GM10266 (cell line): ENCODE measurements at regions not wholly inside any gene's neighbourhood (a gene's known extent, or its start where the extent isn't known, plus 50 kb on each side); places are given as distances from the start of the nearest gene placed in this dataset.

Experiments used
- DNase-seq: peaks from one replicate; pipeline ENCODE4 v3.0.0; 2012; ENCODE audit errors: extremely low spot score
- TF ChIP-seq, protein P1 (sequence below): IDR thresholded peaks from 2 replicates; pipeline ENCODE4 v1.5.1; 2012; ENCODE audit warnings: mild to moderate bottlenecking, low read depth; ENCODE audit not compliant: control insufficient read depth, insufficient read depth; ENCODE audit errors: missing control alignments

DNA sequence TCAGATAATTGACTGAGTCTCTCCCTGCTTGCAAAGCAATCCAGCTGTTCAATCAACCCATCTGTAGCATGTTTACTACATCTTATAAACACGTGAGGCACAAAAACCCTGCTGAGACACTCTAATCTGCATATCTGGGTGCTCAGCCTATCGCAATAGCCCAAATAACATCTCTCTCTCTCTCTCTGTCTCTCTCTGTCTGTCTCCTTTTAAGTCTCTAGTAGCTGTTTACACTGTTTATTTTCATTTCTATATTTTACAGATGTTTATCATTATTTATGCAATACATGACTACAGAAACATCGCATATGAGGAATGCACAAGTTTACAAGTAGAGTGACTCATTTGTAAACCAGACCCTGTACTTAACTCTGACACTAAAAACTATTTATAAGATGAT, 422.1 kb upstream of the DSEL start:
- DNase-seq = no peak
- TF ChIP-seq, protein P1, sequence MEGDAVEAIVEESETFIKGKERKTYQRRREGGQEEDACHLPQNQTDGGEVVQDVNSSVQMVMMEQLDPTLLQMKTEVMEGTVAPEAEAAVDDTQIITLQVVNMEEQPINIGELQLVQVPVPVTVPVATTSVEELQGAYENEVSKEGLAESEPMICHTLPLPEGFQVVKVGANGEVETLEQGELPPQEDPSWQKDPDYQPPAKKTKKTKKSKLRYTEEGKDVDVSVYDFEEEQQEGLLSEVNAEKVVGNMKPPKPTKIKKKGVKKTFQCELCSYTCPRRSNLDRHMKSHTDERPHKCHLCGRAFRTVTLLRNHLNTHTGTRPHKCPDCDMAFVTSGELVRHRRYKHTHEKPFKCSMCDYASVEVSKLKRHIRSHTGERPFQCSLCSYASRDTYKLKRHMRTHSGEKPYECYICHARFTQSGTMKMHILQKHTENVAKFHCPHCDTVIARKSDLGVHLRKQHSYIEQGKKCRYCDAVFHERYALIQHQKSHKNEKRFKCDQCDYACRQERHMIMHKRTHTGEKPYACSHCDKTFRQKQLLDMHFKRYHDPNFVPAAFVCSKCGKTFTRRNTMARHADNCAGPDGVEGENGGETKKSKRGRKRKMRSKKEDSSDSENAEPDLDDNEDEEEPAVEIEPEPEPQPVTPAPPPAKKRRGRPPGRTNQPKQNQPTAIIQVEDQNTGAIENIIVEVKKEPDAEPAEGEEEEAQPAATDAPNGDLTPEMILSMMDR = no peak

DNA sequence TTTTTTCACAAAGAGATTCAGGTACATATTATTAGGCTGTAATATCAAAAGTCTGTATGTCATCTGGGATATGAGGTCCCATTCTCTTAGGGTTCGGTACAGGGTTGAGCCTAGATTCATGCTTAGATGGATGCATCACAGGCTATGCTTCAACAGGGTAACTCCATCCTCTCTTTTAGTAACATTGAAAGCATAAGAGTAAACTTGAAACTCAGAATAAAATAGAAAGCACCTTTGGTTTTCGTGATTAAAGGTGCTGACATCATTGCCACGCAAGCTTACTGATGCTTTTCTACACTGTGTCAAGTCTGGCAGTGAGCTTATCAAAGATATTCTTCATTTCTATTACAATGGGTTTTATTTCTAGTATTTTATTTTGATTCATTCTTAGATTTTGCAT, 419.1 kb upstream of the DSEL start:
- TF ChIP-seq, protein P1 = no peak
- no peak for DNase-seq

DNA sequence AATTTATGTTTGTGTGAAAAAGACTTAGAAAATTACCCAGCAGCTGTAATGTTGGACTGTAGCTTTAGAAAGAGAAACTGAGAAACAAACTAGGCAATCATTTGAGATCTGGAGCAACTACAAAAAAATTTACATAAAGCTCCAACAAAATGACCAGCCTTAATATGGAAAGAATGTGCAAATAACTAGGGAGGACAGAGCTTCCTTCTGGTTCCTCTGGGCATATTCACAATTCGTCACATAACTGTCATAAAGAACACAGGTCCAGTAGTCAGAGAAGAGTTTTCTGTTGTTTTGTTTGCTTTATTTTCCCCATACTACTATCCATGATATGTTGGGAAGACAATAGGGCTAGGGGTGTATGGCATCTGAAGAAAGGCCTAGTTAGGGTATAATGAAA, 416.8 kb upstream of the DSEL start:
- no peak for DNase-seq
- TF ChIP-seq, protein P1 = no peak

DNA sequence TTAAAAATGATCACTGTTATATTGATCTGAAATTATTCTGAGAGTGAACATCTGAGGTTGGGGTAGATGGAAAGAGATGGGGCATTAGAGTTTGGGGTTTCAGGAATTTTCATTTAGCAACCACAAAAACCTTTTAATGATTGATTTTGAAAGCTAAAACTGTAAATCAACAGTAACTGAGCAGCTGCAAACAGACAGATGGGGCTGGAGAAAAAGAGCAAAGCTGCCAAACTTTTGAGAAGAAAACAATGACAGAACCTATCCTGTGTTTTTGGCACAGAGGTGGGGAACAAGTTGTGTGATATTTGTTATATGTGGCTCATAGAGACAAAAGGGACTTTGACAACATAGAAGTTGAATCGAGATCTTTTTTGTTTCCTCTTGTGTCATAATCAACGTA, 415.8 kb upstream of the DSEL start:
- TF ChIP-seq, protein P1 = no peak
- DNase-seq = no peak

DNA sequence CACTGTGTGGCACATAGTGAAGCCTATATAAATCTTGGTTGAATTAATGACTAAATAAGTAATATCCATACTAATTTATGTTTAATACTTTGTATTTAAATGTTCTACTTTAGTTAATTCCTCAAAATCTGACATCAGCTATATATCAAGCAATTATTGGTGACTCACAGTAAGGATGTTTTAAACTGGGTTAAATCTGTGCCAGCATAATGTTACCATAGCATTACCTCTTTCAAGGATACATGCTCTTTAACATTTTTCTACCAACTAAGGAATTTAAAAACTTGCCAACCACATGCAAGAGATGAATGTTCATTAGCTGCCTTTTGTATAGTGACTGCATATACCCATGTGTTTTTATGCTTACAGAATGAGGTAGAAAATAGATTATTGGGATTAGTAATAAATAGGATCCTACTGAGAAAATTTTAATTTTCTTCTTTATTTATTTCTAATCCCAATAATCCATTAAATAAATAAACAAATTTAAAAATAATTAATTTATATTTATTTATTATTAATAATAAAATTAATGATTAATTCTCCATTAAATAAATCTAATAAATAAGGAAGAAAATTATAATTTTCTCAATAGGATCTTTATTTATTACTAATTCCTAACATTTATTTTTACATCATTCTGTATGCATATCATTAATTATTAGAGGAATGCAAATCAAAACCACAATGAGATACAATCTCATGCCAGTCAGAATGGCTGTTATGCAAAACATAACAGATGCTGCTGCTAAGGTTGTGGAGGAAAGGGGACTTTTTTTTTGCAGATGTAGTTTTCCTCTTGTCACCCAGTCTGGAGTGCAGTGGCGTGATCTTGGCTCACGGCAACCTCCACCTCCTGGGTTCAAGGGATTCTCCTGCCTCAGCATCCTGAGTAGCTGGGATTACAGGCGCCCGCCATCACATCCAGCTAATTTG, 410.7 kb upstream of the DSEL start:
- no peak for DNase-seq
- TF ChIP-seq, protein P1 = no peak

DNA sequence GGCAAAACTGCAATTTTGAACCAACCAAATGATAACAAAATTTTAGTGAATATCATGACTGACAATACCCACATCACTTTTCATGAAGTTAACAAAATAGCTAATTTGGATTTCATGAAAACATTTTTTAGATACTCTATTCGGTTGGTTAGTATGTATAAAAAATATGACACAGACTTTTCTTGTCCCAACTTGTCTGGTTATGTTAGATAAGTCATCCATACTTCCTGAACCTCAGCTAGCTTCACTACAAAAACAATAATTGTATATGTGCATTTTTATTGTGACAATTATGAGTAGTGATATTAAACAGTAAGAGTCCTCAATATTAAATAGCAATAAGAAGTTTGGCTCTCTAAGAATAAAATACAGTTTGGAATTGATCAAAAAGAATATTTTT, 408.1 kb upstream of the DSEL start:
- TF ChIP-seq, protein P1 = no peak
- no peak for DNase-seq

DNA sequence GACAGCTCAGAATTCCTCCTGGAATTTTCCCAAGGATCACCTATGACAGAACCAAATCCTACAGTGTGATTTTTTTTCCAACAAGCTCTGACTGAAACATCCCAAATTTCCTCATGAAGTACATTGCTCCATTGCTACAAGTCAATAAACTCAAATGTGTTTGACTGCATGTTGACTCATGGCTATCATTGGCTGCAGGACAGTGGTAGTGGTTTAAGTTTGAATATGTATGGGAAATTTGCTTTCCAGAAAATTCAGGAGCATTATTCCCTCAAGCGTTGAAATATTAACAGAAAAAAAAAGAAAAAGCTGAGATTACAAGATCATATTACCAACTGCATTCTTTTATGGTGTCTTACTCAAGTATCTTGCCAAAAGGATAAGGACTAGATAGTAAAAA, 402.8 kb upstream of the DSEL start:
- TF ChIP-seq, protein P1 = no peak
- no peak for DNase-seq
